ENCODE measurements at regions not wholly inside any gene's neighbourhood (a gene's known extent, or its start where the extent isn't known, plus 50 kb on each side); places are given as distances from the start of the nearest gene placed in this dataset.
A peak's percentile ranks its signal among the peaks of the same experiment; 100 is the strongest.
"Not testable (repeated sequence)": the region's sequence is repeated elsewhere in the genome, so short reads cannot be mapped to it uniquely, and the experiment has no call there.

DNA sequence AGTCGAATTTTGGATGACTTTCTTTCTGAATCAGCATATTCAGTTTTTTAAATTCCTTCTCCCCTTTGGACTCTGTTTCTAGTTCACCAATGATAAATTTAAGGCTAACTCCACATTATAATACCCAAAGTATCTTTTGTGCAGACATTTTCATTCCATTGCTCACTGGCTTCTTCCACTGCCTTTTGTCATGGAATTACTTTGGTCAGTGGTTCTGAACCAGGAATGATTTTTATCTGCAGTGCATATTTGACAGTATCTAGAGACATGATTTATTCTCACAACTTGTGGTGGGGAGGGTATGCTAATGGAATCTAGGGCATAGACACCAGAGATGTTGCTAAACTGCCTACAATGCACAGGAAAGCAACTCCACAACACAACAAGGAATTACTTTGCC is 234.4 kb upstream of the PRKD1 start:
- DNase-seq, result no peak

DNA sequence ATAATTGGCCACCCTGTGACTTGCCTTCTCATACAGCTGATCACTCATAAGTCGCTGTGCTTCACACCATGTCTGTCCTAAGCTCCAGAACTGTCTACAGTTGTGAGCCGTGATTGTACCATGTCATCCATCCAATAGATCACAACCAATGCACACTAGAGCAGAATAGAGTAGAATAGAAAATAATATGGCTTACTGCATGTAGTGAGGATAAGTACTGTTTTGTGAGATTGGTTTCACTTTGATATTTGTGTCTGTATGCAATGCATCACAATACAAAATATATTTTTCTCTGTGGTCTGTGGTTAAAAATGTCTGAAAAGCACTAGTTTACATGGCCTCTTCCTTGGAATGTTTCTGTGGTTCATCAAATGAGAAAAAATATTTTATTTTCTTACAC is 237.6 kb upstream of the PRKD1 start:
- DNase-seq, result no peak

DNA sequence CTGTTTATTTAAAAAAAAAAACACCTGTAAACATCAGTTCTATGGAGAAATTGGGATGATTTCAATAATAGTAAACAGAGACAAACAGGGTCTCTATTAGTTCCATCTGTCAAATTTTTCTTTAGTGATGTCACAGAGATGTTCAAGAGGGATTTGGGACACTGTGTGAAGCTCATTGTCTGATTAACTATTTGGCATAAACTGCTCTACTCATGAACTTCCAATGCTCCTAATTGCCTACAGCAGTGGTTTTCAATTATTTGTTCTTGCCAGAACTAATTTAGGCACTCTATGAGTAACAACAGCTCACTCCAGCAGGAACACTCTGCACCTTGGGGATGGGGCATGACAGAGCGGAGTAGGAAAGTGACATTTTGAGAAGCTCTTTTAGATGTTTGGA is 250.1 kb upstream of the PRKD1 start:
- no peak for DNase-seq

DNA sequence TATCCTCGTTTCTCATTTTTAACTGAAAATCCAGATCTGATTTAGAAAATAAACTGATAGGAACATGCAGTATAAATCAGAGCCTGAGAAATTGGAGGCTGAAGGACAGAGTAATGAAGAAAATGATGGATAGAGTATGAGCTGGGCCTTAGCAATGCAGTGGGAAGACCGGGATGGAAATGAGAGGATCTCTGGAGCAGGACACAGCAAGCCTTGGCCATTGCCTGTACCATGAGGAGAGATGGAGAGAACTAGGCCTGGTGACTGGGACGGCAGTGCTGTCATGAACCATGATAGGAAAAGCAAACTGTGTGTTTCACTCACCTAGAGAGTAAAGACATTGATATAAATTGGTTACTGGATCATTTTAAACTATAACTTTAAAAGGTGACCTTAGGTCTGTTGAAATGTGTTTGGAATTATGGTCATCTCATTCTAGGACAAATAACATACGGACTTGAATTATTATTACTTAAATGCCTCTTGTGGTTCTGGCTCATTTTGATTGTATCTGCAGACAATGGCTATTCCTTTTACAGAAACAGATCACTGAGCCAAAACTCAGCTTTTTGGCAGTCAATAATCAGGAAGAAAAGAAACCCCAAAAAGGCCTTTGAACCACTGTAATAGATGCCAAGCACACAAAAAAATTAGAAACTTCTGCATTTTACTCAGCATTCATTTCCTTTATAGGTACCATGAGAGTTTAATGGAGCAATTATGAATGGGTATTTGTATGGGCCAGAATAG is 251.9 kb upstream of the PRKD1 start:
- DNase-seq, result no peak

DNA sequence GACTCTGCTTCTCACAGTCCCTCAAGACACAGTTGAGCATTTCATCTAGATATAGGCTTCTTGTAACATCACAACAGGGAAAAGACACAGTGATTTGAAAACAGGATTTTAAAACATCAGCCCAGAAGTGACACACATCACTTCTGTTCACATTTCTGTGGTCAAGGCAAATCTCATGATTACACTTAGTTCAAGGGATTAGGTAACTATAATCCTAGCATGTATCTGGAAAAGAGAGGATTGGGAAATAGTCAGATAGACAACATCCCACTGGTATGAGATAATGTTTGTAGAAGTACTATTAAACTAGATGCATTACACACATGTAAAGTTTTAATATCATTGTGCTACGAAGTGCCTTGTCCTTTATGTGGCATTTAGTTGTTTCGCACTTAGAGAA is 252.6 kb upstream of the PRKD1 start:
- DNase-seq, result peak; percentile 7

DNA sequence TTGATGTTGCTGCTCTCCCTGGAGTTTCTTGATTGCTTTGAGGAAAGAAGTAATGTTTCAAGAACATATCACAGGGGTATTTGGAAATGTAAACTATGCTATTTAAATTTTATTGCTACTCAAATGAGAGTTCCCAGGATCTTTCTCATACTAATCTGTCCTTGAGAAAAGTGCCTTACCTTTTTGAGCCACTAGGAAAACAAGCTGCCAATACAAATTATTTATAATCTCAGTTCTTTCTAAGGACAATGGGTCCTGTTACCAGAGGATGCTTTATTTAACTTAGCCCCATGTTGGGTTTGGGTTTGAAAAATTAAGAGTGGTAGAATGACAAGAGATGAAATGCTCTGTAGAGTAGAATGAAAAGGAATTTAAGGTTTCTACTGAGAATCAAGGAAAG is 258.2 kb upstream of the PRKD1 start:
- DNase-seq, result no peak

DNA sequence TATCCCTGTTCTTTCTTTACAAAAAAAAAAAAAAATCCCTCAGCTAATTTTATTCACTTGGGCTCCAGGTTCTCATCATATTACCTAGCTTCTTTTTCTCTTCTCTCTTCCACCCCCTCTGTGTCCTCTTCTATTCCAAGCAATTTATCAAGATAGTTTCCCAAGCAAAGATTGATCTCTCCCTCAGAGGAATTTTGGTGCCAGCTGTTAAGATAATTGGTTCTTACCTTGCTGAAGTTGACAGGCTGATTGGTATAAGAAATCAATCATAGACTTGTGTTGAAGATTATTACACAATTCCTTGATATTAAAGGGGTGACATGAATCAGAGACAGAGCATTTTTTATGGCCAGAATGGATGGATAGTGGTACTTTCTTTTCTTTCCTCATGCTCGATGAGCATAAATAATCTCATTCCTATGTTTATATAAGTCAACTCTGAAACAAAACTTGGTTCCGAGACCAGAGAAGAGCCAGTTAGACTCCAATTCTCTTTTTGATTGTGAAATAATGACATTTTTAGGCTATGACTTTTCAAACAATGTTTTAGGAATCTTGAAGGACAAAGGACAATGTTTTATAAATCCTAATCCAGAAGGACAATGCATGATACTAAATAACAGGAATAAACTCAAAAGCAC is 264.1 kb upstream of the PRKD1 start:
- no peak for DNase-seq

DNA sequence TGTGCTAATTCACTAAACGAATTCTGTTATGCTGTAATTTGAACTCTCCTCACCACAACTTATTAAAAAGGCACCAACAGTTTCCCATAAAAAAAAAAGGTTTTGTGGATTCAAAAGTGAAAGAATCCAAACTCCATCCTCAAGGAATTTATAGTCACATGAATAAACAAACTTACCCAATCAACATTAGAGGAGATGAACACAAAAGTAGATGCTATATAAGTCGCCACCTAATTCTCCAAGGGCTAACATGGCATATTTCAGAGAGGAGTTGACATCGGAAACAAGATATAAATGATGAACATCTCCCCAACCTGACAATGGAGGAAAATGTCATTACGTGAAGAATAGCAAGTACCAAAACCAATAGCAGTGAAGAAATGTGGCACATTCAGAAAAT is 265.5 kb upstream of the PRKD1 start:
- no peak for DNase-seq

DNA sequence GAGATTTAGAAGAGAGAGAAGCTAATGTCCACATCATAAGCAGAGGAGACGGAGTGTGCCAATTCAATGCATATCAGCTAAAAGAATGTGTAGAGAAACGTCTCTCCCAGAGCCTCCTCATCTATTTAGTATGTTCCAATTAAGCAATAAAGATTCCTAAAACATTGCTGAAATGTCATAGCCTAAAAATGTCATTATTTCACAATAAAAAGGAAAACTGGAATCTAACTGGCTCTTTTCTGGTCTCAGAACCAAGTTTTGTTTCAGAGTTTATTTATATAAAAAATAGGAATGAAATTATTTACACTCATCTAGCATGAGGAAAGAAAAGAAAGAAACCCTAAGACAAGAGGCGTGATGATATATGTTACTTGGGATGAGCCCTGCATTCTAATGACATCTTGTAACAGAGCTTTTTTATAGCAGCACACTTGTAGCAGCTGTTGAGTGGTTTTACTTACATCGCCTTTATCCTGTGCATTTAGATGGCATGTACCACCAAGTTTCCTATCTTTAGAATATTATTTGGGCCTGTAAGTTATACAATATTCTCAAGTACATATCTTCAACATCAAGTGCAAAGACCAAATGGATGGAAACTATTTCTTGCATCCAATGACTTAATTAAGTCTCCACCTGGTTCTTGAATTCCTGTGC is 266.3 kb upstream of the PRKD1 start:
- DNase-seq, result no peak

DNA sequence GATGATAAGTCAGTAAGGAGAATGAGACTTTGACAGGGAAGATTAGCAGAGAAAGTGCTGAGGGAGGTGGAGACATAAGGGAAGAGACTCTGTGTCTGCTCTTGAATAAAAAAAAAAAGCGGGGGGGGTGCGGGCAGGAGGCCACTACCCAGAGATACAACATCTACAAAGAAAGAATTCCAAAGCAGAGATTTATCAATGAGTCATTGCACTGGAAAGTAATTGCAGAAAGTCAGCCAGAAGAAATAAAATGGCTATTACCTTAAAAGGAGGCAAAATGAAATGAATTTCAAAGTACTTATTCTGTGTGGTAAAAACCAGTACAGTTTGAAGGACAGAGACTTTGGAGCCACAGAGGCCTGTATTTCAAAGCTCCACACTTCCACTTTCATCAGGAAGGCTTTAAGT is 267.1 kb upstream of the PRKD1 start:
- no peak for DNase-seq

DNA sequence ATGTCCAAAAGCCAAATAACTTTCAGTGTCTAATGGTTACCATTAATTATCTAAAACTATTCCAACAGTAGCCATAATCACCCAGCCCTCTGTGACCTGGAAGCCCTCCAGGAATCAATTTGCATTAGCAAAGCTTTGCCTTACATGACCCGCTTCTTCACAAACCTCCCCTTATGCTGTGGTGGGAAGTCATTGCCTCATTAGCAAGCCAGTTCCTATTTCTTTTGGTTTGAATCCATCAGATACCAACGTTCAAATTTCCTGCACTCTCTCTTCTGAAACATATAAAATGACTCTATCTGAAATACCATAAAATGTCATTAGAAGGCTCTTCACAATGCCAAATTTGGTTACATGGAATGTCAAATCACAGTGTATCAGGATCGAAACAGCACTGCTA is 268.3 kb upstream of the PRKD1 start:
- peak; percentile 55 for DNase-seq

DNA sequence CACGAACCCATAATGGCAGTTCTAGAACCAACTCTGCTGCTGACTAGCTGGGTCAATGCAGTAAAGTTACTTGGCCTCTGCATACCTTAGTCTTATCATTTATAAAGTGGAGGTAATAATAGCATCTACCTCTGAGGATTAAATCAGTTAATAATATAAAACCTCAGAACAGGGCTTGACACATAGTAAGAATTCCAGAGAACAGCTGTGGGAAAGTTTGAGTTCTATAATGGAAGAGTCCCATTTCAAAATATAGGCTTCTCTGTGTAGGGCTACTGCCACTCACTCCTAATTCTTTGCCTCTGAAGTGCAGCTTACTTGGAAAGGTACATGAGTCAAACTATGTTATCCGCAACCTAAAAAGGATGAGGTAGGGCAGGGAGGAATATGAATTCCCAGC is 269.2 kb upstream of the PRKD1 start:
- DNase-seq, result no peak

DNA sequence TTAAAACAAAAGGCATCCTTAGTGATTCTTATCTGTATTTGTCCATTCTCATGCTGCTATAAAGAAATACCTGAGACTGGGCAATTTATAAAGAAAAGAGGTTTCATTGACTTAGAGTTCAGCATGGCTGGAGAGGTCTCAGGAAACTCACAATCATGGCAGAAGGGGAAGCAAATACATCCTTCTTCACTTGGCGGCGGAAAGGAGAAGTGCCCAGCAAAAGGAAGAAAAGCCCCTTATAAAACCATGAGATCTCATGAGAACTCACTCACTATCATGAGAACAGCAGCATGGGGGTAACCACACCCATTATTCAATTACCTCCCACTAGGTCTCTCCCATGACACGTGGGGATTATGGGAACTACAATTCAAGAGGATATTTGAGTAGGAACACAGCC is 271.1 kb upstream of the PRKD1 start:
- not testable (repeated sequence) for DNase-seq

DNA sequence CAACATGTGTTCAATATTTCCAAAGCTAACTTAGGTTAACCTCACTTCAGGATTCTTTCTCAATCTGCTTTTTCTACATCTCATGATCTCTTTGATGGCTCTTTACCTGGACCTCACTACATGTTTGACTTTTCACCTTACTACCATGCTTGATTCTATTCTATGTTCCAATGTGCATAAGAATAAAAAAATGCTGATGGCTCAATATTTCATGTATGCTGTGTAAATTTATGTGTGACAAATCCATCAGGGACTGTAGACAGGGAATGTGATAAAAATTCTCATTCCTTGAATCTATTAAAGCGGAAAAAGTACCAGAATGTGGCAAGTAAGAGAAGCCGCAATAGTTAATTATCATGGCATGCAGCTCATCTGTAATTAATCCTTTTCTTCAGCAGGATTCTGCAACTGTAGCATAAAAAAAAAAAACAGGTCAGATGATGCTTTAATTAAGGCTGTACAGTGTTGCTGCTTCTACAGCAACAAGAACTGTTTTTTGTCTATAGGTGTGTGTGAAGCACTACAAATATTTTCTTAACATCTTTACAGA is 276.9 kb upstream of the PRKD1 start:
- no peak for DNase-seq

DNA sequence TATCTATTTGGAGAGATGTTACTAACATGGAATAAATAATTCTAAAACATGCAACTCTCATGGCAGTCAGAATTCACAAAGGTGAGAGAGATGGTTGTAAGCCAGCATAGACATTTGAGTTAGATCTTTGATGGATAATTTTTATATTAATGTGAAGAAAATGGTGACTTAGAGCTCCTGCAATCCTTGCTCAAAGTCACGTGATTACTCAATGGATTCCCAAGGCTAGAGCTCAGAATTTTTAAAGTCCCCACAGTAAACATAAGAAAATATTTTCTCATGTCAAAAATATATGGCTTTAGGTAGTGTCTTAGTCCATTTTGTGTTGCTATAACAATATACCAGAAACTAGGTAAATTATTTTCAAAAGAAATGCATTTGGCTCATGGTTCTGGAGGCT is 281.5 kb upstream of the PRKD1 start:
- no peak for DNase-seq

DNA sequence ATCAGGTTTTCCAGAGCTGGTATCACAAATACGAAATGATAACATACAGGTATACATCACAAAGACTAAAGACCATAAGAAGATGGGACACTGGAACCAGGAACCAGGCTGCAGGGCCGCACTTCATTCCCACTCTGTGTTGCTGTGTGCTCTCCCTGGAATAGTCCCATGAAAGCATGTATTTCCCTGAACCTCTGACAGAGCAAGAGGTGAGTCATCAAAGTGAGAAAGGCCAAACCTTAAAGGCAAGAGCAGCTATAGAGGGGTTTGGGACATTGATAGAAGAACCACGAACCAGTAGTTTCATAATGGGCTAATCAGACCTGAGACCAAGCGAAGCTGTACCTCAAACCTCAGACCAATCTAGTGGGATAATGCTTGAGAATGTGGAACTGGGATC is 283.0 kb upstream of the PRKD1 start:
- DNase-seq, result no peak

DNA sequence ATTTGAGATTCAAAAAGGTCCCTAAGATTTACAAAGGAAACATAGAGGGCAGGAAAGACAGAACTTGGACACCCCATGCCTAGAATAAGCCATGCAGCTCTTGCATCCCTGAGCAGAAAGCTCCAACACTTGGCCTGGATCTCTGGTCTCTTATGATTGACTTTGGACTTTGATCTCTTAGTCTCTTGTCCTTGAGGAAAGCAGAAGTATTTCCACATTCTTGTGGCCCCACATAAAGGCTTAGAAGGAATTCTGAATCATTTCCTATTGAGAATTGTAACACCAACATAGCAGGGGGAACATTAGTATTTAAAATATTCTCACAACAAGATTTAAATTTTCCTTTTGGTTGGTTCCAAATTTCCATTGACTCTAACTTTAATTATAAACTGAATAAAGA is 283.7 kb upstream of the PRKD1 start:
- no peak for DNase-seq

DNA sequence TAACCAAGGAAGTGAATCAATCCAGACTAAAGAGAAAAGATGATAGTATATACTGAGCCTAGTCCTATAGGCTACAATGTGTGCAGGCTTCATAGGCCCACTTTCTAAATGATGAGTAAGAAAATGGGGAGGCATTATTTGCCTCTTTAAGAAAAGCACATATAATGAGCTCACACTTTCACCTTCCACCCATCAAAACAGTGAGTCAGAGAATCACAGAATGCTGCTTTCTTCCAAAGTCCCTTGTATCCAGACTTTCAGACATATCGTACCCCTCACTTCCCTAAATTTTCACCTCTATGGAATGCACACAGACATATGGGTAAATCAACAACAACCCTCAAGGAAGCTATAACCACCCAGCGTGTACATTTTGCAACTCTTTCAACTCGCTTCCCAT is 286.4 kb upstream of the PRKD1 start:
- no peak for DNase-seq

DNA sequence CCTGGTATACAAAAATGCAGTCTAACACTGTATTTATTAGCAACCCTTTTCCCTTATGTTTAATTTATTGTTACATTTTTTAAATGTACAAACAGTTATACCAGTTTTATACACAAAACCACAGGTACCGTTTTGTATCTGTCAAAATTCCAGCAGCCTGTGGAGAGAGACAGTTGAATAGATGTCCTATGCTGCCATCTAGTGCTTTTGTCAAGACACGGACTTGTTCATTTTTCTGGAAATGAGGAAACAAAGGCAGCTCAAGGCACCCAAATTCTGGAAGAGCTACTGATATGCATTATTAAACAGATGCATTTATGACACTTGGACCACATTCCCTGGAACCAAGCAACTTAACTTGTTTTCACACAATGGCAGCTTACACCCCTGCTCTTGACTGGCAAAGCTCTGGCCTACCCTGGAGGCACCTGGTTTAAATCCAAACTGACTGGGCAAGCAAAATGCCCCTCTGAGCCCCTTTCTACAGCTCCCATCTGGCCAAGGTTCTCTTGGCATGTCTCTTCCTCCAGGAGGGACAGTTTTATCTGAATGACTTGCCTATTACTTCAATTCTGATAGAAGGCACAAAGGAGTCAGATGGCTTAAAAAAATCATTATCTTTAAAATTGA is 286.9 kb upstream of the PRKD1 start:
- peak; percentile 71 for DNase-seq

DNA sequence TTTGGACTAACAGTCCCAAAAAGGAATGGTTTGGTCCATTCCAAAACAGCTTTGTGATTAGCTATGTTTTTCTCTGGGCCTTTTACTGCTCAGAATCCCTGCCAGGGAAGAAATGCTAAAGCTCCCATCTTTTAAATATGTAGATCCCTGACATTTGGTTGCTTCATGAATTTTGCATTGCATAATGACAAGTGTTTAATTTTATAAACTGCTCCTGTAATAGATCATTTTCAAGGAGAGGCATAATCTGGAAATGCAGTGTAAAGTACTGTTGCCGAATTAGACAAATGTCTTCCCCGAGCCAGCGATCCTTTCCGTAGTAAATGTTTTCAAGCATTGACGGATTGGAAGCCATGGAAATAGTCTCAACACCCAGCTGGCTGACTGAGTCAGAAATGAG is 291.3 kb upstream of the PRKD1 start:
- DNase-seq, result no peak

DNA sequence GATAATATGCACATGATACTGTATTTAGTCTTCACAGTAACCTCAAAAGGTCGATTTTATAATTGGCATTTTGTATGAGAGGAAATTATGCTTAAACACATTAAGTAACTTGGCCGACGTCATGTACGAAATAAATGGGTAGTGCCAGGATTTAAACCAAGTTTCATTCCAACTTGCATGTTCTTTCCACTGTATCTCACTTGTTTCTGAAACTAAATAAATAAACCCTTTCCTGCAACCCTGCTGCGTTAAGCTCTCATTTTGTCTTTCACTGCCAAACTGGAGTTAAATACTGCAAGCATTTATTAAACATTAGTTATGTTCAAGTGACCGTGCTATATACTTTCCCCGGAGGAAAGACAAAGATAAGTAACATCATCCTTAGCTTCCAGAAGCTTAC is 293.9 kb upstream of the PRKD1 start:
- no peak for DNase-seq

DNA sequence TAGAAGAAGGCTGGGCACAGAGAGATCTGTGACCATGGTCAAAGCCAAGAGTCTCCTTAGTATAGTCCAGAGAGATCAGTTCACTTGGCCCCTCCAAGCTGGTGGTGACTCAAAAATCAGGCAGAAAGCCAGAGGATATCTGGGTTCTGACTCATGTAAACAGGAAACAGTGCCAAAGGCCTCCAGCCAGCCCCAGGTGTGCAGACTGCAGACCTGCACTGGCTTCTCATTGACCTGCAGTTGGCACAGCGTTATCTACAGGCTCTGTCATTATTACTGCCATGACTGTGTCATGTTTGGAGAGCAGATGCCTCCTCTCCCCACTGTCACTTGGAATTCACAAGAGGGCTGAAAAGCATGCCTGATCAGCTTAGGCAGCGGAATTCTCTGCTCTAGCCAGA is 295.7 kb upstream of the PRKD1 start:
- no peak for DNase-seq

DNA sequence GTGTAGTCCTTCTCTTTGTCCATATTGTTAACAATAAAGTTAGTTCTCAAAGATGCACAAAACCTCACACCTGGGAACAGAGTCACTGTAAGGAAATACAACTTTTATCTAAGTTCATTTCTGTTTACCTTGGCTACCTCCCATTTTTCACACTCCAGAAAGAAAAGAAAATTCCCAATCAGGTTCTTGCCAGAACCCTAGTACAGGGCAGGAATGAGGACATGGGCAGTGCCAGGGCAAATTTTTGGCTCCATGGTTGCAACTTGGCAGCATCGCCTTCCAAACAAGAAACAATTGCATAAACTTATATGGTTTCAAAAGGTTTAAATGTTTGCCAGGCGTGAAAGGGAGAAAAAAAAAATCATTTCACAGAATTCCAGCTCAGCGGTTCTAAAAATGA is 296.3 kb upstream of the PRKD1 start:
- DNase-seq, result no peak

DNA sequence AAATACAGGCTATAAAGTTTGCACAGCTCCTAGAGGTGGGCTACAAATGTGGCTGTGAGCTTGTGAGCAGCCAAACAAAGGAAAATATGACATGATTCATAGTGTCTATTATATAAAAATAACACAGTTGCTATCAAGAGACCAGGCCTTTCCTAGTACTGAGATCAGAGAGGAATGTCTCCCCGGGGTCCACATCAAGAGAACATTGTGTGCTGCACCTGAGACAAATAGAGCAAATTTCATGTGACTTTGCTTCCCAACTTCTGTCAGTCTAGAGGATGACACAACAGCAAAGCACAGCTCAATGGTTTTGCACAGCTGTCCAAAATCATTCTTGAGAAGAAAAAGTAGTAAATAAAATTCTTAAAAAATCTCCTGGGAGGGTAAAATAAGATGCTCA is 297.5 kb upstream of the PRKD1 start:
- no peak for DNase-seq

All from NCI-H82 (cell line).